Suprapubic skin (tissue), 4 donors: ENCODE measurements at regions not wholly inside any gene's neighbourhood (a gene's known extent, or its start where the extent isn't known, plus 50 kb on each side); places are given as distances from the start of the nearest gene placed in this dataset.
"Not testable (repeated sequence)": the region's sequence is repeated elsewhere in the genome, so short reads cannot be mapped to it uniquely, and the experiment has no call there.

Experiments used
- DNase-seq, 2 donors: peaks; one replicate each; pipeline ENCODE4 v3.0.0-alpha.2; 2019; ENCODE audit warnings: low spot score in 2 of 2
- H3K27ac ChIP-seq: fragments of 200-600 bp; sonication (generic); one replicate; pipeline ENCODE4 v1.5.1; 2019
- H3K27me3 ChIP-seq: fragments of 200-600 bp; sonication (generic); one replicate; pipeline ENCODE4 v1.5.1; 2019
- H3K36me3 ChIP-seq: fragments of 200-600 bp; sonication (generic); one replicate; pipeline ENCODE4 v1.5.1; 2019
- H3K4me1 ChIP-seq: fragments of 200-600 bp; sonication (generic); one replicate; pipeline ENCODE4 v1.5.1; 2019
- H3K4me3 ChIP-seq: fragments of 200-600 bp; sonication (generic); one replicate; pipeline ENCODE4 v1.5.1; 2019; ENCODE audit warnings: mild to moderate bottlenecking
- H3K9me3 ChIP-seq: fragments of 200-600 bp; sonication (generic); one replicate; pipeline ENCODE4 v1.5.1; 2019
- CTCF ChIP-seq, 2 donors: fragments of 200-600 bp in 1 of 2; fragments of 450-650 bp in 1 of 2; sonication (generic) in 1 of 2; IDR thresholded peaks; one replicate each; pipeline ENCODE4 v1.5.1; 2016 to 2019; ENCODE audit warnings: antibody characterized with exemption in 2 of 2, mild to moderate bottlenecking in 1 of 2, moderate library complexity in 1 of 2
- EP300 ChIP-seq: sonication (generic); formaldehyde crosslinking; IDR thresholded peaks from one replicate; pipeline ENCODE4 v1.6.1; 2017; ENCODE audit warnings: antibody characterized with exemption
- POLR2A ChIP-seq, 2 donors: fragments of 450-650 bp; IDR thresholded peaks; one replicate each; pipeline ENCODE4 v1.6.1; 2017; ENCODE audit warnings: antibody characterized with exemption in 2 of 2, mild to moderate bottlenecking in 2 of 2, moderate library complexity in 2 of 2
- POLR2AphosphoS5 ChIP-seq, 3 donors: sonication (generic); formaldehyde crosslinking; IDR thresholded peaks; one replicate each; pipeline ENCODE4 v1.6.1; 2017; ENCODE audit warnings: antibody characterized with exemption in 3 of 3
- WGBS: methylation state at CpG from one replicate; pipeline ENCODE4 v1.1.5; 2018; 5-methylcytosine and 5-hydroxymethylcytosine counted together

- Histone ChIP-seq H3K9me3 (no peaks in the 10 kb centered on the region), H3K27me3 (no peaks in the 10 kb centered on the region), H3K27ac (no peak overlapping the region), H3K36me3 (no peaks in the 10 kb centered on the region), H3K4me1 (no peaks in the 10 kb centered on the region), H3K4me3 (no peak overlapping the region)
- DNase-seq, result no peak
- WGBS, result 89% methylated on average over 5 of the region's 5 CpGs
- no peak for TF ChIP-seq POLR2AphosphoS5 (IDR thresholded peaks at IDR 0.05)
- no peak for TF ChIP-seq POLR2A (IDR thresholded peaks at IDR 0.05)
- TF ChIP-seq EP300, result no peak
- TF ChIP-seq CTCF (IDR thresholded peaks at IDR 0.05), result no peak
Measured at GRCh38 chr6:132025468-132025867, 74.3 kb upstream of the CCN2 start.

GRCh38 chr6:132023490-132023889 lies 72.3 kb upstream of the CCN2 start:
- no peak for TF ChIP-seq POLR2A (IDR thresholded peaks at IDR 0.05)
- no peak for TF ChIP-seq EP300
- TF ChIP-seq CTCF (IDR thresholded peaks at IDR 0.05), result no peak
- TF ChIP-seq POLR2AphosphoS5 (IDR thresholded peaks at IDR 0.05), result no peak
- no peaks in the 10 kb centered on the region for H3K4me1 ChIP-seq
- H3K27me3 ChIP-seq, result no peaks in the 10 kb centered on the region
- H3K27ac ChIP-seq, result no peak overlapping the region
- H3K36me3 ChIP-seq, result no peaks in the 10 kb centered on the region
- WGBS, result 94% methylated on average over 5 of the region's 5 CpGs
- no peak overlapping the region for H3K4me3 ChIP-seq
- H3K9me3 ChIP-seq, result no peaks in the 10 kb centered on the region
- no peak for DNase-seq

GRCh38 chr6:132021552-132022375 lies 70.6 kb upstream of the CCN2 start:
- no peak for DNase-seq
- H3K27me3 ChIP-seq, result no peaks in the 10 kb centered on the region
- no peaks in the 10 kb centered on the region for H3K9me3 ChIP-seq
- no peak overlapping the region for H3K4me3 ChIP-seq
- TF ChIP-seq POLR2AphosphoS5 (IDR thresholded peaks at IDR 0.05) (no peak), CTCF (IDR thresholded peaks at IDR 0.05) (no peak), POLR2A (IDR thresholded peaks at IDR 0.05) (no peak), EP300 (no peak)
- no peak overlapping the region for H3K27ac ChIP-seq
- no peaks in the 10 kb centered on the region for H3K36me3 ChIP-seq
- WGBS, result 77% methylated on average over 4 of the region's 4 CpGs
- no peaks in the 10 kb centered on the region for H3K4me1 ChIP-seq

- H3K4me1 ChIP-seq, H3K4me3 ChIP-seq, H3K36me3 ChIP-seq, H3K9me3 ChIP-seq, H3K27me3 ChIP-seq, DNase-seq: not testable (repeated sequence)
- H3K27ac ChIP-seq, result peak overlapping the region; percentile 7
- 98% methylated on average over 4 of the region's 4 CpGs for WGBS
Measured at GRCh38 chr6:132020918-132021317, 69.7 kb upstream of the CCN2 start.

GRCh38 chr6:132020138-132020581 lies 69.0 kb upstream of the CCN2 start:
- no peaks in the 10 kb centered on the region for H3K36me3 ChIP-seq
- peak; percentile 62 to 76 for DNase-seq
- 64% methylated on average over 6 of the region's 6 CpGs for WGBS
- no peaks in the 10 kb centered on the region for H3K9me3 ChIP-seq
- H3K4me3 ChIP-seq, result no peak overlapping the region
- no peak for TF ChIP-seq CTCF (IDR thresholded peaks at IDR 0.05)
- TF ChIP-seq POLR2A (IDR thresholded peaks at IDR 0.05), result no peak
- TF ChIP-seq EP300, result no peak
- no peak for TF ChIP-seq POLR2AphosphoS5 (IDR thresholded peaks at IDR 0.05)
- H3K4me1 ChIP-seq, result no peaks in the 10 kb centered on the region
- H3K27me3 ChIP-seq, result no peaks in the 10 kb centered on the region
- H3K27ac ChIP-seq, result peak overlapping the region; percentile 7
